Activated CD4-positive, CD25-positive, alpha-beta regulatory T cell treated with anti-CD3 and anti-CD28 coated beads, Interleukin-2, amount 50 U/mL, for 24 hours (primary cell): ENCODE measurements at regions not wholly inside any gene's neighbourhood (a gene's known extent, or its start where the extent isn't known, plus 50 kb on each side); places are given as distances from the start of the nearest gene placed in this dataset.
A peak's percentile ranks its signal among the peaks of the same experiment; 100 is the strongest.
"Not testable (repeated sequence)": the region's sequence is repeated elsewhere in the genome, so short reads cannot be mapped to it uniquely, and the experiment has no call there.

ENCODE experiments used
- ATAC-seq, 2 donors: fragments of 150-1000 bp; cut with Tn5 transposase; one replicate each; pipeline ENCODE4 v1.10.0; 2021; ENCODE audit warnings: mild to moderate bottlenecking in 1 of 2, moderate library complexity in 1 of 2

- not testable (repeated sequence) for ATAC-seq
Observed at GRCh38 chr17:445839-446238, 93.2 kb upstream of the RPH3AL start, which contains the start of gene RFLNB. Gene RFLNB, minus strand, starts transcription at chr17:445939.

GRCh38 chr17:444879-445454, 92.4 kb upstream of the RPH3AL start:
- ATAC-seq: no peak

GRCh38 chr17:443109-443508, 90.5 kb upstream of the RPH3AL start:
- ATAC-seq: no peak

- ATAC-seq: no peak
Observed at GRCh38 chr17:441155-441950, 88.7 kb upstream of the RPH3AL start.

GRCh38 chr17:438191-438590, 85.6 kb upstream of the RPH3AL start:
- ATAC-seq: no peak

- no peak for ATAC-seq
Observed at GRCh38 chr17:437545-437944, 84.9 kb upstream of the RPH3AL start.

GRCh38 chr17:436571-436970, 84.0 kb upstream of the RPH3AL start:
- no peak for ATAC-seq

- peak in 1 of 2 donors; percentile 30 for ATAC-seq
Observed at GRCh38 chr17:432471-432870, 79.9 kb upstream of the RPH3AL start.

GRCh38 chr17:431494-431893, 78.9 kb upstream of the RPH3AL start:
- ATAC-seq: no peak

GRCh38 chr17:429589-429988, 77.0 kb upstream of the RPH3AL start:
- no peak for ATAC-seq

- no peak for ATAC-seq
Observed at GRCh38 chr17:428414-428813, 75.8 kb upstream of the RPH3AL start.

- no peak for ATAC-seq
Observed at GRCh38 chr17:427891-428290, 75.3 kb upstream of the RPH3AL start.

- no peak for ATAC-seq
Observed at GRCh38 chr17:427327-427726, 74.7 kb upstream of the RPH3AL start.

- no peak for ATAC-seq
Observed at GRCh38 chr17:422196-422930, 69.8 kb upstream of the RPH3AL start.

GRCh38 chr17:420479-421175, 68.0 kb upstream of the RPH3AL start:
- no peak for ATAC-seq

GRCh38 chr17:419073-419735, 66.6 kb upstream of the RPH3AL start:
- ATAC-seq: peak in 1 of 2 donors; percentile 4

GRCh38 chr17:418421-418751, 65.8 kb upstream of the RPH3AL start:
- ATAC-seq: peak; percentile 47 to 53

- ATAC-seq: no peak
Observed at GRCh38 chr17:417691-418420, 65.2 kb upstream of the RPH3AL start.

- ATAC-seq: peak; percentile 67 to 75
Observed at GRCh38 chr17:416293-417206, 63.9 kb upstream of the RPH3AL start.

GRCh38 chr17:413706-414380, 61.2 kb upstream of the RPH3AL start:
- ATAC-seq: no peak
